Ishikawa (cell line): ENCODE measurements at regions not wholly inside any gene's neighbourhood (a gene's known extent, or its start where the extent isn't known, plus 50 kb on each side); places are given as distances from the start of the nearest gene placed in this dataset.

Source experiments
- CEBPB ChIP-seq: IDR thresholded peaks from 2 replicates; pipeline ENCODE4 v1.6.1; 2012
- CREB1 ChIP-seq: IDR thresholded peaks from 2 replicates; pipeline ENCODE4 v1.6.1; 2012; ENCODE audit warnings: low read depth
- EGR1 ChIP-seq: IDR thresholded peaks from 2 replicates; pipeline ENCODE4 v1.6.1; 2012
- EP300 ChIP-seq: IDR thresholded peaks from 2 replicates; pipeline ENCODE4 v1.6.1; 2012; ENCODE audit warnings: borderline replicate concordance
- FOXM1 ChIP-seq: IDR thresholded peaks from 2 replicates; pipeline ENCODE4 v1.6.1; 2012; ENCODE audit warnings: low read depth, borderline replicate concordance
- NFIC ChIP-seq: IDR thresholded peaks from 2 replicates; pipeline ENCODE4 v1.6.1; 2012
- RAD21 ChIP-seq: IDR thresholded peaks from 2 replicates; pipeline ENCODE4 v1.6.1; 2012; ENCODE audit warnings: low read depth
- TAF1 ChIP-seq: IDR thresholded peaks from 2 replicates; pipeline ENCODE4 v1.6.1; 2012; ENCODE audit warnings: low read depth, mild to moderate bottlenecking
- TCF12 ChIP-seq: IDR thresholded peaks from 2 replicates; pipeline ENCODE4 v1.6.1; 2012; ENCODE audit warnings: low read depth
- TEAD4 ChIP-seq: IDR thresholded peaks from 2 replicates; pipeline ENCODE4 v1.6.1; 2012
- YY1 ChIP-seq: IDR thresholded peaks from 2 replicates; pipeline ENCODE4 v1.6.1; 2012; ENCODE audit warnings: low read depth
- ZBTB7A ChIP-seq: IDR thresholded peaks from 2 replicates; pipeline ENCODE4 v1.6.1; 2012; ENCODE audit warnings: low read depth
- TF ChIP-seq, protein P1 (sequence below): IDR thresholded peaks from 2 replicates; pipeline ENCODE4 v1.6.1; 2012; ENCODE audit warnings: low read depth, mild to moderate bottlenecking
- TF ChIP-seq, protein P2 (sequence below): IDR thresholded peaks from 2 replicates; pipeline ENCODE4 v1.6.1; 2012
- TF ChIP-seq, protein P3 (sequence below): IDR thresholded peaks from 2 replicates; pipeline ENCODE4 v1.6.1; 2012

DNA sequence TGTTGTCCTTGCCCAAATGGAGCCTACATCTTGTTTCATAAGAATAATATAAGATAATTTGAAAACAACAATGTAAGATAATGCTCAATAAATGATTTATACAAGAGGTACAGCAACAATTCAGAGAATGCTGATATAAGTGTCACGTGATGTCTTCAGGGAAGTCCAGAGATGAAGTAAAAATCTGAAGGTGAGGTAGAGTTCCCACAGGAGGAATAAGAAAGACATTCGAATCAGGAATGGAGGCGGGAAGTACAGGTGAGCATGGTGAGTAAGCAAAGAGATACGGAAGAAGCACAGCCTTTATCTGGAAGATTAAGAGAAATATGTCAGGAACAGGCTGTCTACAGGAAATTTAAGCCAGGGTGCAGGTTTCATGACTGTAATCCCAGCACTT lies 165.9 kb upstream of the MARCKS start:
- TF ChIP-seq TCF12 (no peak), NFIC (no peak), EGR1 (no peak), CEBPB (no peak), CREB1 (no peak), RAD21 (no peak), ZBTB7A (no peak), FOXM1 (no peak)
- TF ChIP-seq, protein P1, sequence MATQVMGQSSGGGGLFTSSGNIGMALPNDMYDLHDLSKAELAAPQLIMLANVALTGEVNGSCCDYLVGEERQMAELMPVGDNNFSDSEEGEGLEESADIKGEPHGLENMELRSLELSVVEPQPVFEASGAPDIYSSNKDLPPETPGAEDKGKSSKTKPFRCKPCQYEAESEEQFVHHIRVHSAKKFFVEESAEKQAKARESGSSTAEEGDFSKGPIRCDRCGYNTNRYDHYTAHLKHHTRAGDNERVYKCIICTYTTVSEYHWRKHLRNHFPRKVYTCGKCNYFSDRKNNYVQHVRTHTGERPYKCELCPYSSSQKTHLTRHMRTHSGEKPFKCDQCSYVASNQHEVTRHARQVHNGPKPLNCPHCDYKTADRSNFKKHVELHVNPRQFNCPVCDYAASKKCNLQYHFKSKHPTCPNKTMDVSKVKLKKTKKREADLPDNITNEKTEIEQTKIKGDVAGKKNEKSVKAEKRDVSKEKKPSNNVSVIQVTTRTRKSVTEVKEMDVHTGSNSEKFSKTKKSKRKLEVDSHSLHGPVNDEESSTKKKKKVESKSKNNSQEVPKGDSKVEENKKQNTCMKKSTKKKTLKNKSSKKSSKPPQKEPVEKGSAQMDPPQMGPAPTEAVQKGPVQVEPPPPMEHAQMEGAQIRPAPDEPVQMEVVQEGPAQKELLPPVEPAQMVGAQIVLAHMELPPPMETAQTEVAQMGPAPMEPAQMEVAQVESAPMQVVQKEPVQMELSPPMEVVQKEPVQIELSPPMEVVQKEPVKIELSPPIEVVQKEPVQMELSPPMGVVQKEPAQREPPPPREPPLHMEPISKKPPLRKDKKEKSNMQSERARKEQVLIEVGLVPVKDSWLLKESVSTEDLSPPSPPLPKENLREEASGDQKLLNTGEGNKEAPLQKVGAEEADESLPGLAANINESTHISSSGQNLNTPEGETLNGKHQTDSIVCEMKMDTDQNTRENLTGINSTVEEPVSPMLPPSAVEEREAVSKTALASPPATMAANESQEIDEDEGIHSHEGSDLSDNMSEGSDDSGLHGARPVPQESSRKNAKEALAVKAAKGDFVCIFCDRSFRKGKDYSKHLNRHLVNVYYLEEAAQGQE = no peak
- TF ChIP-seq, protein P2, sequence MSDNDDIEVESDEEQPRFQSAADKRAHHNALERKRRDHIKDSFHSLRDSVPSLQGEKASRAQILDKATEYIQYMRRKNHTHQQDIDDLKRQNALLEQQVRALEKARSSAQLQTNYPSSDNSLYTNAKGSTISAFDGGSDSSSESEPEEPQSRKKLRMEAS = no peak
- TF ChIP-seq, protein P3, sequence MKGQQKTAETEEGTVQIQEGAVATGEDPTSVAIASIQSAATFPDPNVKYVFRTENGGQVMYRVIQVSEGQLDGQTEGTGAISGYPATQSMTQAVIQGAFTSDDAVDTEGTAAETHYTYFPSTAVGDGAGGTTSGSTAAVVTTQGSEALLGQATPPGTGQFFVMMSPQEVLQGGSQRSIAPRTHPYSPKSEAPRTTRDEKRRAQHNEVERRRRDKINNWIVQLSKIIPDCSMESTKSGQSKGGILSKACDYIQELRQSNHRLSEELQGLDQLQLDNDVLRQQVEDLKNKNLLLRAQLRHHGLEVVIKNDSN = no peak

DNA sequence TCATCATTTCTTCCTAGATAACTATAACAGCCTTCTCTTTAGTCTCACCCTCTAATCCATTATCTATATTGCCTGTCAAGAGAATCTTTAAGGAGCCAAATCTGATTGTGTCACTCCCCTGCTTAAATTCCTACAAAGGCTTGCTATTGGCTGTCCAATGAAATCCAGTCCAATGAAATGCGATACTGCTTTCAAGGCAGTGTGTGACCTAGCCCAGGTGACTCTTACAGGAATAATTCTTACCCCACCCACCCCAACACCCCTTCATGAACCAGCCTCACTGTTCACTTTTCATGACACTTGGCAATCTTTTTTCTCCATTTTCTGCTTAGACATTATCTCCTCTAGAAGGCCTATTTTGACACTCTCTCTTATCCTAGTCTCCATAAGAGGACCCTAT lies 163.3 kb upstream of the MARCKS start:
- TF ChIP-seq CEBPB (no peak), EGR1 (no peak), TCF12 (no peak), NFIC (no peak)
- TF ChIP-seq, protein P3 = no peak
- TF ChIP-seq, protein P1 = no peak
- TF ChIP-seq, protein P2 = no peak

DNA sequence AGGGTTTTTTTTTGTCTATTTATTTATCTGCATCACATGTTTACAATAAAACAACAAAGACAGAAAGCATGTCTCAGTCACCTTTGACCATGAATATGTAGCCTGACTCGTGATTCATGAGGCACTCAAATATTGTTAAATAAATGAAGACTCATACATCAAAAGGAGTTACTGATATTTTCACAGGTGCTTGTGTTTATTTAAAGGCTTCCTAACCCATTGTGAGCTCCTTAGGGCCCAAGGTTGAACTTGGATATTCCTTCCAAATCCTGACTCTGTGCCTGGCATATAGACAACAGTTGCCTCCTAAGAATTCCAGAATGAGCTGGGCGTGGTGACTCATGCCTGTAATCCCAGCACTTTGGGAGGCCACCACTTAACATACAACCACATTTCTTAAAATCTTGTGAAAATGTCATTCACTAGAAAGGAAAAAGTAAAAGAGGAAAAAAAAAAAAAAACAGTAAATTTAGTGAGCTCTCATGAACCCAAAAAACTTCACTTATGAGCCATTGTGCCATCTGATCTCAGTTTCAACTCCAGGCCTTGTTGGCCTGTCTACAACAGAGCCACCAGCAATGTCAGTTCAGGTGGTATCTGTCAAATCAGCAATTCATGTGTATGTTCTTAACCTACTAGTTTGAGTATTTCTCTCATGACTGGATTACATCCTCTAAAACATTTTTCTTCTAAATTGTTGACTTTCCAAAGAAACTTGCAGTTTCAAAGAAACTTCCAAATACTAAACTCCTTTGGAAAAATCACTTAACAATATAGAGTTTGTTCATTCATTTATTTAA lies 162.7 kb upstream of the MARCKS start:
- TF ChIP-seq EP300 = no peak
- no peak for TF ChIP-seq RAD21
- TF ChIP-seq YY1 = no peak
- TF ChIP-seq, protein P1 = no peak
- TF ChIP-seq, protein P3 = no peak
- TF ChIP-seq NFIC = no peak
- TF ChIP-seq TCF12 = no peak
- no peak for TF ChIP-seq EGR1
- TF ChIP-seq FOXM1 = no peak
- TF ChIP-seq TEAD4 = no peak
- TF ChIP-seq, protein P2 = no peak
- no peak for TF ChIP-seq TAF1
- TF ChIP-seq ZBTB7A = no peak
- no peak for TF ChIP-seq CREB1
- no peak for TF ChIP-seq CEBPB

DNA sequence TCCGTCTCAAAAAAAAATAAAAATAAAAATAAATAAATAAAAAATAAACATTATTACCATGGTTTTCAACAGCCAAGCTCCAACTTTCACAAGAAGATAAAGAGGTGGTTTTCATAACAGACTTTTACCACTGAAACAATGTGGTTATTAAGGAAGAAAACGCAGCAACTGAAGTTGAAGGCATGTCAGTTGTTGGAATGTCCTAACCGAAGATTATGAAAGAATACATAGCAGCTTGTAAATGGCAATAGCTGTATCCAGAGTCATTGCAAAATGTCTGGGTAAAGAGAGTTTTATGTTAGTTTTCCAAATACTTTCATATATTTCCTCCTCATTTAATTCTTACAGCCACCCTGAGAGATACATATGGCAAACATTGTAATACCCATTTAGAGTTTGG lies 161.6 kb upstream of the MARCKS start:
- TF ChIP-seq, protein P3 = no peak
- no peak for TF ChIP-seq CEBPB
- no peak for TF ChIP-seq EGR1
- TF ChIP-seq, protein P1 = no peak
- no peak for TF ChIP-seq FOXM1
- TF ChIP-seq RAD21 = no peak
- TF ChIP-seq TEAD4 = no peak
- no peak for TF ChIP-seq NFIC
- no peak for TF ChIP-seq EP300
- TF ChIP-seq TCF12 = no peak
- no peak for TF ChIP-seq CREB1
- TF ChIP-seq ZBTB7A = no peak
- TF ChIP-seq YY1 = no peak
- TF ChIP-seq, protein P2 = no peak
- TF ChIP-seq TAF1 = no peak
